ENCODE measurements at regions not wholly inside any gene's neighbourhood (a gene's known extent, or its start where the extent isn't known, plus 50 kb on each side); places are given as distances from the start of the nearest gene placed in this dataset.
A peak's percentile ranks its signal among the peaks of the same experiment; 100 is the strongest.

DNA sequence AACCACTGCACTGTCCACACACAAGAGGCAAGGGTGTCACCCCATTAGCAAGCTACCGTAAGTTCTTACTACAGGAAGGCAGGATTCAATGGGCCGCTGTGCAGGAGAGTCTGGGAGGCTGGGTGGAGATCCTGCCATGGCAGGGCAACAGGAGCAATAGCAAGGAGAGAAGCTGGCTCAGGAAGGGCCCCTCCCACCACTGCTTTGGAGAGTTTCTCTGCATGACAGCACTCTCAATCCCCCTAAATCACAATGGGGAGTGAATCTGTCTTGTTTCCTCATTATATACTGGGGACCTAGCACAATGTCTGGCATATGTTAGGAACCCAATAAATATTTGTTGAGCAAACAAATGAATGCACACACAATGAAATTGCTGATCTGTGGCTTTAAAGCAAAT, 83.2 kb upstream of the SFMBT2 start:
- TF ChIP-seq, protein P1, sequence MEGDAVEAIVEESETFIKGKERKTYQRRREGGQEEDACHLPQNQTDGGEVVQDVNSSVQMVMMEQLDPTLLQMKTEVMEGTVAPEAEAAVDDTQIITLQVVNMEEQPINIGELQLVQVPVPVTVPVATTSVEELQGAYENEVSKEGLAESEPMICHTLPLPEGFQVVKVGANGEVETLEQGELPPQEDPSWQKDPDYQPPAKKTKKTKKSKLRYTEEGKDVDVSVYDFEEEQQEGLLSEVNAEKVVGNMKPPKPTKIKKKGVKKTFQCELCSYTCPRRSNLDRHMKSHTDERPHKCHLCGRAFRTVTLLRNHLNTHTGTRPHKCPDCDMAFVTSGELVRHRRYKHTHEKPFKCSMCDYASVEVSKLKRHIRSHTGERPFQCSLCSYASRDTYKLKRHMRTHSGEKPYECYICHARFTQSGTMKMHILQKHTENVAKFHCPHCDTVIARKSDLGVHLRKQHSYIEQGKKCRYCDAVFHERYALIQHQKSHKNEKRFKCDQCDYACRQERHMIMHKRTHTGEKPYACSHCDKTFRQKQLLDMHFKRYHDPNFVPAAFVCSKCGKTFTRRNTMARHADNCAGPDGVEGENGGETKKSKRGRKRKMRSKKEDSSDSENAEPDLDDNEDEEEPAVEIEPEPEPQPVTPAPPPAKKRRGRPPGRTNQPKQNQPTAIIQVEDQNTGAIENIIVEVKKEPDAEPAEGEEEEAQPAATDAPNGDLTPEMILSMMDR (IDR thresholded peaks at IDR 0.05; ENCODE audit: low read depth, low read length): no peak
- no peak overlapping the region for H3K4me3 ChIP-seq (ENCODE audit: low read depth, low read length)
- DNase-seq (ENCODE audit: low read depth, low spot score): no peak
- in situ Hi-C loops (cut with HindIII; ENCODE audit: low sequenced_read_pairs): no loop called here

DNA sequence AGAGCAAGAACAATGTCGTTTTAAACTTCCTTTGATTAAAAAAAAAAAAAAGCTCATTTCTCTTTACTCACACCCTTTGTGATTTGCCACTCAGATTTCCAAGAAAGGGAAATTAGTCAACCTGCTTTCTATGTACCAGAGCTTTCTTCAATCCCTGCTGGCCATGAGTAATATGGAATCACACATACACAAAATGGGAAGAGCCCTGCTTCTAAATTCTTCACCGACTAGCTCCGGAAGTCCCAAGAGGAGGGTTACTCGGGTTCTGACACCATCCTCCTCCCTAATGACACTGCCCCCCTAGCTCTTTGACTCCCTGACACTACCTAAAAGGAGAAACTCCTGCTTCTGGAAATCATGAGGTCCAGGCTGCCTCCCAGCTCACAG, 81.8 kb upstream of the SFMBT2 start:
- no peak overlapping the region for H3K4me3 ChIP-seq (ENCODE audit: low read depth, low read length)
- DNase-seq (ENCODE audit: low read depth, low spot score): no peak
- in situ Hi-C loops (cut with HindIII; ENCODE audit: low sequenced_read_pairs): no loop called here
- TF ChIP-seq, protein P1 (IDR thresholded peaks at IDR 0.05; ENCODE audit: low read depth, low read length): no peak

DNA sequence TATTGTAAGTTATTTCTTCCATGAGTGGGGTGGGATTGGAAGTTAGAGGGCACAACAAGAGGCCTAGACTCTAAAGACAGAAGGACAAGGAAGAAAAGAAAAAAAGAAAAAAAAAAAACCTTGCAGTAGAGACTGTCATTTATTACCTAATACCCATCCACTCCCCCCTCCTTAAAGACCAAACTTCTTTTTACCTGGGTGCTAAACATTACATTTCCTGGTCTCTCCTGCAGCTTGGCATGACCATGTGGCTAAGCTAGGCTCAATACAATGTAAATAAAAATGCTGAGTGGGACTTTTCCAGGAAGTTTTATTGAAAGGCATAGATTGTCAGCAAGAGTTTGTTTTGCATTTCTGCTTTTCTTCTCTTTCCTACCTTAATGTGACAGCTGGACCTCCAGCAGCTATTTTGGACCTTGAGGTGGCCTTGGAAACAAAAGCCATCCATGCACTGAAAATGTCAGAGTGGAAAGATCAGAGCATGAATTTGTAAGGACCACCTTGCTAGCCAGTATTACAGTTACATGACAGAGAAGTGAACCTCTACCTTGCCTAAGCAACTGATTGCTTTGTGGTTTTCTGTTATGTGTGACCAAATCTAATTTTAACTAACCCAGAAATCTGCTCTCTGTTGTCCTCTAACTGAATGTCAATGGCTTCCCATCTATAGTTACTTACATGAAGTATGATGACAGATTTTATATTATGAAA, 81.3 kb upstream of the SFMBT2 start:
- TF ChIP-seq, protein P1 (IDR thresholded peaks at IDR 0.05; ENCODE audit: low read depth, low read length): no peak
- DNase-seq (ENCODE audit: low read depth, low spot score): no peak
- in situ Hi-C loops (cut with HindIII; ENCODE audit: low sequenced_read_pairs): no loop called here
- H3K4me3 ChIP-seq (ENCODE audit: low read depth, low read length): no peak overlapping the region

DNA sequence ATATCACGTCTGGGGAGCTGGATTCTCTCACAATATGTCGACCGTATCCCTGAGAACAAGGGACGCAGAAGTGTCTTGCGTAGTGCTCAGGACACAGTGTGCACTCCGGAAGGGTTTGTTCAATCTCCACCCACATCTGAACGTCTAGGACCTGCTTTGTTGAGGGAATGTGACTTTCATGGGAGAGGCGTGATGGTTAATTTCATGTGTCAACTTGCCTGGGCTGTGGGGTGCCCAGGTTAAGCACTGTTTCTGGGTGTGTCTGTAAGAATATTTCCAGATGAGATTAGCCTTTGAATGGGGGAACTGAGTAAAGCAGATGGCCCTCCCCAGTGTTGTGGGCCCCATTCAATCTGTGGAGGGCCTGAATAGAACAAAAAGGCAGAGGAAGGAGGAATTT, 80.4 kb upstream of the SFMBT2 start:
- DNase-seq (ENCODE audit: low read depth, low spot score): no peak
- TF ChIP-seq, protein P1 (IDR thresholded peaks at IDR 0.05; ENCODE audit: low read depth, low read length): no peak
- in situ Hi-C loops (cut with HindIII; ENCODE audit: low sequenced_read_pairs): no loop called here
- H3K4me3 ChIP-seq (ENCODE audit: low read depth, low read length): no peak overlapping the region

DNA sequence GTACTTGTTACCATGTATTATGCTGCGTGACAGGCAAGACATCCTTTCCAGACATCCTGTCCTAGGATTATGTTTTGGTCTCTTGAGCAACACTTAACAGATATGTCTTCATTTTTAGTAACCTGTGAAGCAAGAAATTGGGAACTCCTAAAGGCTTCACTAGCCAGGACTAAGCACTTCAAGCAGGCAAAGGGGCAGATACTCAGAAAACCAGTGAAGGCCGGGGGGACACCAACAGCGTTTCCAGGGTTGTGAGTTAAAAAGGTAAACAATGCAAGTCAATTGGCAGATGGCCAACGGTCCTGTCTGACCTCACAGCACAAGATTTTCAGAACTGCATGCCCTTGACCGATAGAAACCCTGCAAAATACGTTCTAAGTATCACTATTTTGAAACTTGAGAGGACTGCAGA, 77.6 kb upstream of the SFMBT2 start:
- in situ Hi-C loops (cut with HindIII; ENCODE audit: low sequenced_read_pairs): no loop called here
- no peak overlapping the region for H3K4me3 ChIP-seq (ENCODE audit: low read depth, low read length)
- DNase-seq (ENCODE audit: low read depth, low spot score): peak; percentile 26
- TF ChIP-seq, protein P1 (IDR thresholded peaks at IDR 0.05; ENCODE audit: low read depth, low read length): no peak

DNA sequence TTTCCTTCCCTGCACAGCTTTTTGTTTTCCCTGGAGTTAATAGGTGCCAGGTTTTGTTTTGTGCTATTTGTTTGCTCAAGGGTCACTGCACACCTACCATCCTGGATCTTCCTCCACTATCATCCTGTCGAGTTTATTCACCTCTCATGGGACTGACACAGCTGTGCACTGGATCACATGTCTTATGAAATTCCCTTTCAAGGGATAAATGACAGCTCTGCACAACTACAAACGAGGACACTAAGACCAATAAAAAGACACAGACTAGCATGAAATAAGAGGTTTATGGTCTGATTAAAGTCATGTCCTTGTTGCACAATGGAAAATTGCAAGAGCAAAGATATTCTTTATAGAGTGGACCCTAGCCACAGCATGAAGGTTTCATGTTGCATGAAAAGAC, 76.7 kb upstream of the SFMBT2 start:
- TF ChIP-seq, protein P1 (IDR thresholded peaks at IDR 0.05; ENCODE audit: low read depth, low read length): no peak
- in situ Hi-C loops (cut with HindIII; ENCODE audit: low sequenced_read_pairs): no loop called here
- H3K4me3 ChIP-seq (ENCODE audit: low read depth, low read length): no peak overlapping the region
- DNase-seq (ENCODE audit: low read depth, low spot score): no peak

Measured in astrocyte of the spinal cord (primary cell).